ENCODE measurements at regions not wholly inside any gene's neighbourhood (a gene's known extent, or its start where the extent isn't known, plus 50 kb on each side); places are given as distances from the start of the nearest gene placed in this dataset.

DNA sequence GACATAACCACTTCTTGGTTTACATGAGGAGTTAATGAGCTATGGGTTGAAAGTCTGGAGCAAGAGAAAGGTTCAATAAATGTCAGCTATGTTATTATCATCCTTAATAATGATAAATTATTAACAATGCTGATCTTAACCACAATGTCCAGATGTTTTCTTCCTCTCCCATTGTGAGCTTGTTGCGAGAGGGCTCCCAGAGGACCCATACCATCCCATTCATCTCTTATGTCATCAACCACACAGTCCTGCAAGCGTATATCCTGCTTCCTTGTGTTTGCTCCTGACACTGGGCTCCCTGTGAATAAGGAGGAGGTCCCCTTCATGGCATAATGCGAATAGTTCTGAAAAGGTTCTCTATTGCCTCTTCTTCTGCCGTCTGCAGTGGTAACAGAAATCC, 266.8 kb downstream of the TLE3 start:
- no peak for DNase-seq (ENCODE audit: low read depth in 2 of 2, low spot score in 1 of 2)

DNA sequence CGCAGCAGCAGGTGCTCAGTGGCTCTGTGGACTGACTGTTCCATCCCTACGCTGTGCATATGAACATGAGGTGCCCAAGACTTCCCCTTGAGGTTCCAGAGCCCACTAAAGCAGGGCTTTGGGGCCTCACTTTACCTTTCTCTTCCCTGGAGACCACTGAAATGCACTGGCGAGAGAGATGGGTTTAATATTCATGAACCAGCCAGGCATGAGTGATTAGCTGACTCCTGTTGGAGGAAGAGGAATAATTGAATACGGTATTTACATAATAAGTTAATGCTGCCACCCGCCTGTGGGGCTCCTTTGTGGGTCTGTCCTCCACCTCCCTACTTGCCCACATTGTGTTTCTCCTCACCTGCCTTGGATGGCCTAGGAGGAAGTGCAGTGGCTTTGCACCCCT, 263.4 kb downstream of the TLE3 start:
- no peak for DNase-seq (ENCODE audit: low read depth in 2 of 2, low spot score in 1 of 2)

DNA sequence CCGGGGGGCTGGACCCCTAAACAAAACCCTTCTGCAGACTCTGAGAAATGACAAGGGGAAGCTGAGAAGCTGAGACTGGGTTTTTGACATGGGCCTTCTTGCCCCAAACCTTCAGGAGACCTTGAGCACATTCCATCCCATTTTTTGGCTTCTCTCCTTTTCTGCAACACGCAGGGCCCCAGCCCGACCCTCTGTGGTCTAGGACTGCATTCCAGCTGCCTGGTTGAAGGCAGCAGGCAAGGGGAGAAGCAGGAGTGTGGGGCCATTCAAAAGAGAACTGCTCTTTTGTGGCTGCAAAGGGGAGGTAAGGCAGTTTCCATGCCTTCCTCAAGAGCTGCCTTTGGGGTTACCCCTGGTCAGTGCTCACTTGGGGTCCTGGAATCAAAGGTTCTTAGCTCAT, 263.0 kb downstream of the TLE3 start:
- no peak for DNase-seq (ENCODE audit: low read depth in 2 of 2, low spot score in 1 of 2)

DNA sequence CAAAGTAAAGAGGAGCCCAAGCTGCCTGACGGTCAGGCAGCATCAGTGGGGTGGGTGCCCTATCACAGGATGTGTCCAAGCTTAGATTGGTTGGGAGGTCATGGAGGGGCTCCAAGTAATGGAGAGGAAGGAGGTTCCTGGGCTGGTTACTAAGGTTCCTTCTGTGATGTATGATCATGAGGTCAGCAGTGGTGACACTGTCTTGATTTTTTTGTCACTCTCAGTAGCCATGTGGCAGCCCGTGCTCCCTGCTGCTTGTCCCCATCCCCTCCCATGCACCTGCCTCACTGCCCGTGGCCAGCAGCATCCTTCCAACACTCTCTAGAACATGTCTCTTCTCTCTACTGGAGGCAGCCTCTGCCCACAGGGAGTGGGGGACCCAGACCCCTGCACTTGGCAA, 261.7 kb downstream of the TLE3 start:
- DNase-seq (ENCODE audit: low read depth in 2 of 2, low spot score in 1 of 2): no peak

- DNase-seq (ENCODE audit: low read depth in 2 of 2, low spot score in 1 of 2): no peak
Measured at GRCh38 chr15:69836526-69837230, 261.0 kb downstream of the TLE3 start.

- no peak for DNase-seq (ENCODE audit: low read depth in 2 of 2, low spot score in 1 of 2)
Measured at GRCh38 chr15:69838338-69838737, 259.4 kb downstream of the TLE3 start.

DNA sequence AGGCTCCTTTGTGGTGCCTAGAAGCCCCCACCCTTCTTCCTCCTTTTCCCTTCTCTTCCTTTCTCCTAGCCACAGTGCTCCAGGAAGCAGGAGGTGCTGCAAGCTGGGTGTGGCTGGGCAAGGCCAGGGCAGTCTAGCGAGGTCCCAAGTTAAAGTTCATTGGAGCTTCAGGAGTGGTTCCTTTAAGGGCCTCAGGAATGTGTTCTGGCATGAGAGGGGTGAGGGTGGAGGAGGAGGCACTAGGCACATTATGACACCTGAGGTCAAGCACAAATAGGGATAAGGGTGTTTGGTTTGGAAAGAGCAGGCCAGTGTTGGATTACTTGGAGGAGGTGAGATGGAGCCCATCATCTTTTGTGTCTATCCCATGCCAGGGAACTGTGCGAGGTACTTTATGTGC, 258.7 kb downstream of the TLE3 start:
- no peak for DNase-seq (ENCODE audit: low read depth in 2 of 2, low spot score in 1 of 2)

DNA sequence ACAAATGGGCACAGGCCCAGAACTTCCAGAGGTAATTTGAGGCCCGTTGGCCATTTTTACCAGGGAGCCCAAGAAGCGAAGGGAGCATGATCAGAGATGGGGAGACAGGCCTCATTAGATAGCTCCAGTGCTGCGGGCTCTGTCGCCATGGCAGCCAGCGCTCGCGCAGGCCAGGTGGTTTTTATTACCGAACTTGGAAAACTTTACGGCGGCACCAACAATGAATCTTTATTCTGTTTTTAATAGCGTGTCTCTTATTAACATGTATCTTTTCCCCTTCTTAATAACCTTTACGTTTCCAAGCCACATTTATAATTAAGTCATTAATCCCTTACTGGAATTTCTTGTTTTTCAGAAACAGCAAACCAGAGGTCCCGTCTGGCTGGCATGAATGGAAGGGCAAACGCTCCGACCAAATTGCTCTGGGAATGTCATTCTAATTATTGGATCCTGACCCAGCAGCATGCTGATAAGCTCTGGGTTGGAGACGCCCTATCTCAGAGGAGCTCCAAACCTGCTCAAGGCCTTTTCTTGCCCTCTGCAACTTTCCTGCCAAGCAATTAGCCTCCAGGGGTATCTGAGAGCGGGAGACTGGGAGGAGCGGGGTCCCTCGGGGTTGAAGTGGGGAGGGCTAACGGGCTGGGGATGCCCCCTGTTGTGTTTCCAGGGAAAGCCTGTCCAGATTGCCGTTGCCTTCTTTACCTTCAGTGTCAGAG, 256.4 kb downstream of the TLE3 start:
- no peak for DNase-seq (ENCODE audit: low read depth in 2 of 2, low spot score in 1 of 2)

DNA sequence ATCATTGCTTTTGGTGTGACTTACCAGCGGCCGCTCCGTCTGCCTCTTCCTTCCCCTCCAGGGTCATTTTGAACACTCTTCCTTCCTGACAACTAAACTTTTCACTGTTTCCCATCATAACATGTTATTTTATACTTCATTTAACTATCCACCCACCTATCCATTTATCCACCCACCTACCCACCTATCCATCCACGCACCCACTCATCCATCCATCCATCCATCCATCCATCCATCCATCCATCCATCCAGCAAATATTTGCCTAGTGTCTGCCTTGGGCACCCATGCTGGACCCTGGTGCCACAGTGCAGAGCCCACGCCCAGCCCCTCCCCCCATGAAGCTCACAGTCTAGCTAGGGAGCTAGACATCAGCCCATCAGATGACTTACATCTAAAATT, 254.9 kb downstream of the TLE3 start:
- no peak for DNase-seq (ENCODE audit: low read depth in 2 of 2, low spot score in 1 of 2)

DNA sequence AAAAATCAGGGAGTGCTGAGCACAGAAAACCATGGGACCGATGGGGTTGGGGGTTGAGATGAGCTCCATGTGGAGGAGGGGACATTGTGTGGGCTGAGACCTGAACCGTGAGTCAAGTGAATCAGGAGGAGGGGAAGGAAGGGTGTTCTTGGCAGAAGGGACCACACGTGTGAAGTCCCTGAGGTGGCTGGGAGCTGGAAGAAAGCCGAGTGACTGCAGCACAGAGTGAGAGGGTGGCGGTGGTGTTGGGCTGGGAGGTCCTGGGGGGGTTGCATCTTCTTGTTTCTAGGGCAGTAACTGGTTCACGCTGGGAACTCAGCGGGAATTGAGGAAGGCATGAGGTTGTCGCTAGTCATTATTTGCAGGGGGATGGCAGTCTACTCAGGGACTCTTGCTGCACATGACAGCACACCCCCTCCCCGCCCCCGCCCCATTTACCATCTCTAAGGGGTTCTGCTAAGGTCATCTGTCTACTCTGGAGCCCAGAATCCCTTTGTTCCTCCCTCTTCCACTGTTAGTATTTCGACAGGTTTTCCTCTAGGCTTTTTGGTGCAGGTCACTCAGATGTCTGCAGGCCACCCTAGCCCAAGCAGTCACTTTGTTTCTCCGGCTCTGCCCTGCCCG, 254.3 kb downstream of the TLE3 start:
- no peak for DNase-seq (ENCODE audit: low read depth in 2 of 2, low spot score in 1 of 2)

DNA sequence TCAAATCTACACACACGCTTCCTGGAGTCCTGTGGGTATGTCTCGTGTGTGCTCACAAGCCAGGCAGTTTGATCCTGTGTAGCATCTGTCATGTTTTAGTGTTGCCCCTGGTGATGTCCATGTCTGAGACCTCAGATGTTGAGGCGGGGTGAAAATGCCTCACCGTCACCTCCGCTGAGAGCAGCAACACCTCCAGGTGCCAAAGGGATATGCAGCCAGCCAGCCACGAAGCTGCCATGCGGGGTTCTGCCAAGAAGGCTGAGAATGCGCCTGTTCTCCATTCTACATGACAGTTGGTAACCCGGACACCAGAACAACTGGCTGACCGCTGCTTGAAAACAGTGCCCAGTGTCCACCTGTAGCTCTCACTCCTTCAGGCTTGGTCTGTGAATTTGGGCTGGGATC, 253.8 kb downstream of the TLE3 start:
- DNase-seq (ENCODE audit: low read depth in 2 of 2, low spot score in 1 of 2): no peak

DNA sequence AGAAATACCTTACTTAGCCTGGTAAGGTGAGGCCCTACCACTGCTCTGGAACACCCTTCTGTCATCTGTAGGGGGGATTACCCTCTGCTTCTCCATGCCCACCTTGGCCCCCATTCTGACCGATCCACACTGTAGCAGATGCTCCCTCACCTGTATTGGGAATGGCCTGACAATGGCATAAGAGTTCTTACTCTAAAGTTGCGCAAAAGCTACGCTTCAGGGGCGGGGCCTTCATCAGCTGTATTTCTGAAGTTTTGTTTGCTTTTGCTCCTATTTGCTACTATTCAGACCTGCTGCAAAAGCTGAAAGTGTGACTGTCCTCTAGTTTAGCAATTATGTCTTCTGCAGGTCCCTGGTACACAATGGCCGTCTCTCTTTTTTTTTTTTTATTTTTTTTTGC, 252.6 kb downstream of the TLE3 start:
- DNase-seq (ENCODE audit: low read depth in 2 of 2, low spot score in 1 of 2): no peak

DNA sequence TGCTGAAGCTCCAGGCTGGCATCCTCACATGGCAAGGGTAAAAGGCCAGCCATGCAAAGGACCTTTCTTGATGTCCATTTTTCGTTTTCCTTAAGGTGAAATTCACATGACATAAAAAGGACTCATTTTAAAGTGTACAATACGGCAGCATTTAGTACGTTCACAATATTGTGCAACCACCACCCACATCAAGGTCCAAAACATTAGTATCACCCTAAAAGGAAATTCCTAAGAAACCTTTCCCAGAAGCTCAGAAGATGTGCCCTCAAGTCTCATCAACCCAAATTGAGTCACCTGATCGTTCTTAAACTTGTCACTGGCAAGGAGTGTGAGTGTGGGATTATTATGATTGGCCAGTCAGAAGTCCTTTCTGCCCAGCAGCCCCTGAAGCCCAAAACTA, 250.1 kb downstream of the TLE3 start:
- DNase-seq (ENCODE audit: low read depth in 2 of 2, low spot score in 1 of 2): no peak

DNA sequence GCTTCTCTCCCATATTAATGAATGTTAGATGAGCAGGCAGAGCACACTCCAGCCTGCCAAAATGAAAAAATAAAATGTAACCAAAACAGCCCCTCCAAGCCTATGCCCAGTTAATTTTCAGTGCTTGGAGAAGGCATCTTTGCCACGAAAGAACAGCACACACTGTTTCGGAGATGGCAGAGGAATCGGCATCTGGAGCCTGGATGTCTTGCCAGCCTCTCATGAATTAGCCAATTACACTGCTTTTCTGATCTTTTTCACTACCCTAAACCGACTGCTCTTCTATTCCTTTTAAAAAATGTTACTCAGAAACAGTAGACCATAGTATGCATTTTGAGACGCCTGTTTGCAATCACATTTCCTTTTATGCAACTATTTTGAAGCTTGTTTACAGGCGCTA, 249.6 kb downstream of the TLE3 start:
- no peak for DNase-seq (ENCODE audit: low read depth in 2 of 2, low spot score in 1 of 2)

DNA sequence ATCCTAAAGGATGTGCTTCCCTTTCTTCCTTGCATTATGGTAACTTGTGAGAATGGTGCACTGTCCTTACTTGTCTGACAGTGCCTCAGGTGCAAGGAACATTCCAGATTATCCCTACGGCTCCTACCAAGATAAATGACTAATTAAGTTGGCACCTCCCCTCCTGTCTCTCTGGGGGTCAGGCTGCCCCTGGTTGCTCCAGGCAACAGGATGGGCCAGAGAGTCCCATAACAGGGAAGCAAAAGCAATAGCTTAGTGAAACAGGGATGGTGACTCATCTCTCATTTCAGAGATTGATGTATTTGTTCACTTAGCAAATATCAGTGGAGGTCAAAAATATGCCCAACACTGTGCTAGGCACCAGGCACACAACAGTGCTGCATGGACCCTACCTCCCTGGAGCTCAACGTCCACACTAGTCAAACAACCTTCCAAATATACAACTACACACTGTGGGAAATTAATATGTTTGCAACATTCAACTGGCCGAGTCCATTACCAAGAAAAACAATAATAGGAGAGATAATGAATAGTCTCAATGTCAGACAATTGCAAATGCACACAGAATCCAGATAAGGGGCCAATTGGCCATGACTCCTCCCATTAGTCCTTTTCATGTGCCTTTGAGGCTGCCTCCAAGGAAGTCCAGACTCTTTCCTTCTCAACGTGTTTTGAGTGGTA, 249.0 kb downstream of the TLE3 start:
- no peak for DNase-seq (ENCODE audit: low read depth in 2 of 2, low spot score in 1 of 2)

DNA sequence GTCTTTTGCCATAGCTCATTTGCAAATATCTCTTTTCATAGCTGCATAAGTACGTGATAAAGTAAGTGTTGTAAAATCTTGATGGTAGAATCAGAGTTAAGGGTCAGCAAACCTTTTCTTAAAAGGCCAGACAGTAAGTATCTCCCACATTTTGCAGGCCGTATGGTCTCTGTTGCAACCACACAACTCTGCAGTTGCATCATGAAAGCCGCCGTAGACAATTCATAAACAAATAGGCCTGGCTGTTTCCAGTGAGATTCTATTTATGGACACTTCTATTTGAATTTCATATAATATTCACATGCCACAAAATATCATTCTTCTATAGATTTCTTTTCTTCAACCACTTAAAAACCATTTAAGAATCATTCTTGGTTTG, 248.5 kb downstream of the TLE3 start:
- DNase-seq (ENCODE audit: low read depth in 2 of 2, low spot score in 1 of 2): no peak

- DNase-seq (ENCODE audit: low read depth in 2 of 2, low spot score in 1 of 2): no peak
Measured at GRCh38 chr15:69852482-69852881, 245.2 kb downstream of the TLE3 start.

DNA sequence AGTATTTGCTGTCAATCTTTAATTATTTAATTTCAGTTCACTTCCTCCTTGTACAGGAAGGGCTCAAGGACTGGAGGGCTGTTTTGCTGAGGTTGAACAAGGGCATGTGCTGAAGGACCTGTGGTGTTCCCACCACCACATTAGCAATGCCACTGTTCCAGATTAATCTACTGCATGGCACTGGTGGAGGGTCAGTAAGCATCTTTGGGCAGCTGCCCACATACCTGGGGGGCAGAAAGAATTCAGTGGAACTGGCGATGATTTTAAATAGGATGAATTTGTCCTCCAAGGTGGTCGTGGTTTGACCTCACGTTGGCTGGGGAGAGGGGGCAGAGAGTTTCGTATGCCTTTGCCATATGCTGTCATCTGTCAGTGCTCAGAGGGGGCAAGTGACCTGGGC, 244.8 kb downstream of the TLE3 start:
- DNase-seq (ENCODE audit: low read depth in 2 of 2, low spot score in 1 of 2): no peak

GRCh38 chr15:69853544-69853951, 244.2 kb downstream of the TLE3 start:
- no peak for DNase-seq (ENCODE audit: low read depth in 2 of 2, low spot score in 1 of 2)

GRCh38 chr15:69854001-69854400, 243.7 kb downstream of the TLE3 start:
- DNase-seq (ENCODE audit: low read depth in 2 of 2, low spot score in 1 of 2): no peak

GRCh38 chr15:69854521-69855181, 243.1 kb downstream of the TLE3 start:
- DNase-seq (ENCODE audit: low read depth in 2 of 2, low spot score in 1 of 2): no peak

All from stimulated activated CD8-positive, alpha-beta memory T cell treated with anti-CD3 and anti-CD28 coated beads, Interleukin-4, amount 100 ng/mL, for 4 hours (primary cell).